ENCODE measurements at regions not wholly inside any gene's neighbourhood (a gene's known extent, or its start where the extent isn't known, plus 50 kb on each side); places are given as distances from the start of the nearest gene placed in this dataset.

GRCh38 chr9:85262333-85262732 lies 479.4 kb downstream of the AGTPBP1 start:
- no peak for TF ChIP-seq CTCF (IDR thresholded peaks at IDR 0.05)
- TF ChIP-seq POLR2A (IDR thresholded peaks at IDR 0.05): no peak
